ENCODE measurements at regions not wholly inside any gene's neighbourhood (a gene's known extent, or its start where the extent isn't known, plus 50 kb on each side); places are given as distances from the start of the nearest gene placed in this dataset.

- TF ChIP-seq, protein P1, sequence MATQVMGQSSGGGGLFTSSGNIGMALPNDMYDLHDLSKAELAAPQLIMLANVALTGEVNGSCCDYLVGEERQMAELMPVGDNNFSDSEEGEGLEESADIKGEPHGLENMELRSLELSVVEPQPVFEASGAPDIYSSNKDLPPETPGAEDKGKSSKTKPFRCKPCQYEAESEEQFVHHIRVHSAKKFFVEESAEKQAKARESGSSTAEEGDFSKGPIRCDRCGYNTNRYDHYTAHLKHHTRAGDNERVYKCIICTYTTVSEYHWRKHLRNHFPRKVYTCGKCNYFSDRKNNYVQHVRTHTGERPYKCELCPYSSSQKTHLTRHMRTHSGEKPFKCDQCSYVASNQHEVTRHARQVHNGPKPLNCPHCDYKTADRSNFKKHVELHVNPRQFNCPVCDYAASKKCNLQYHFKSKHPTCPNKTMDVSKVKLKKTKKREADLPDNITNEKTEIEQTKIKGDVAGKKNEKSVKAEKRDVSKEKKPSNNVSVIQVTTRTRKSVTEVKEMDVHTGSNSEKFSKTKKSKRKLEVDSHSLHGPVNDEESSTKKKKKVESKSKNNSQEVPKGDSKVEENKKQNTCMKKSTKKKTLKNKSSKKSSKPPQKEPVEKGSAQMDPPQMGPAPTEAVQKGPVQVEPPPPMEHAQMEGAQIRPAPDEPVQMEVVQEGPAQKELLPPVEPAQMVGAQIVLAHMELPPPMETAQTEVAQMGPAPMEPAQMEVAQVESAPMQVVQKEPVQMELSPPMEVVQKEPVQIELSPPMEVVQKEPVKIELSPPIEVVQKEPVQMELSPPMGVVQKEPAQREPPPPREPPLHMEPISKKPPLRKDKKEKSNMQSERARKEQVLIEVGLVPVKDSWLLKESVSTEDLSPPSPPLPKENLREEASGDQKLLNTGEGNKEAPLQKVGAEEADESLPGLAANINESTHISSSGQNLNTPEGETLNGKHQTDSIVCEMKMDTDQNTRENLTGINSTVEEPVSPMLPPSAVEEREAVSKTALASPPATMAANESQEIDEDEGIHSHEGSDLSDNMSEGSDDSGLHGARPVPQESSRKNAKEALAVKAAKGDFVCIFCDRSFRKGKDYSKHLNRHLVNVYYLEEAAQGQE (IDR thresholded peaks at IDR 0.05), result no peak
- TF ChIP-seq TAF1 (conservative IDR thresholded peaks at IDR 0.05) (no peak), FOXA2 (IDR thresholded peaks at IDR 0.05) (no peak), CTCF (IDR thresholded peaks at IDR 0.05; ENCODE audit: low read depth, low read length, missing input control) (no peak)
- no peaks in the 10 kb centered on the region for H3K27me3 ChIP-seq (ENCODE audit: control insufficient read depth in 4 of 4, insufficient read depth in 4 of 4, low read length in 3 of 4)
- H3K36me3 ChIP-seq (ENCODE audit: control insufficient read depth in 4 of 4, insufficient read depth in 3 of 4, low read depth in 1 of 4, low read length in 3 of 4), result peaks cover 0 to 2% (median 0%) of the 10 kb centered on the region in 4 donors
- no peak for DNase-seq (ENCODE audit: low spot score)
- 91% methylated on average over 4 of the region's 4 CpGs for WGBS
- no peak overlapping the region for H3K27ac ChIP-seq (ENCODE audit: low read depth in 1 of 2, low read length in 2 of 2)
- H3K4me3 ChIP-seq (ENCODE audit: low read depth in 1 of 3, low read length in 3 of 3), result no peak overlapping the region
- no peaks in the 10 kb centered on the region for H3K9me3 ChIP-seq (ENCODE audit: control insufficient read depth in 4 of 4, low read length in 3 of 4)
- H3K4me1 ChIP-seq (ENCODE audit: control insufficient read depth in 4 of 4, insufficient read depth in 4 of 4, low read length in 3 of 4), result peaks cover 0 to 17% (median 13%) of the 10 kb centered on the region in 4 donors
- H3K9ac ChIP-seq (ENCODE audit: low read depth in 1 of 2, low read length in 2 of 2), result no peak overlapping the region
These were observed 73.4 kb upstream of the COX10 start for GRCh38 chr17:13995856-13996271.

DNA sequence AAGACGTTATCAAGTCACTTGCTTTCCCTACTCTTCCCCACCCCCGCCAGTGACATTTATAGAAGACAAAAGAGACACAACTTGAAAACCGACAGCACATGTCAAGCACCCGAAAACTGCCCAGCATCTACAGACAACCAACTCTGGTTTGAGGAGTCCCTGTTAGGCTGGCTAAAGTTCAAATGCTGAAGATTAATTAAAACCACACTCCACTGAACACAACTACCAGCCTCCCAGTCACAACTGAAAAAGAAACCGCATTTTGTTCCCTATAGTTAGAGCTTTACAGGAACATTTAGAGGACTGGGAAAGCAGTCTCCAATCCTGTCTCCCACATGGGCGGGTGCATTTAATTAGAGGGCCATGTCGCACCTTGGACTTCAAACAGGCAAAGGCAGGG is 73.0 kb upstream of the COX10 start:
- DNase-seq (ENCODE audit: low spot score), result no peak
- no peak for TF ChIP-seq EGR1 (IDR thresholded peaks at IDR 0.05; ENCODE audit: low read depth in 2 of 2)
- no peak for TF ChIP-seq GABPA (IDR thresholded peaks at IDR 0.05 in 1 of 2, conservative IDR thresholded peaks at IDR 0.05 in 1 of 2)
- Histone ChIP-seq H3K9me3 (ENCODE audit: control insufficient read depth in 4 of 4, low read length in 3 of 4) (no peaks in the 10 kb centered on the region), H3K36me3 (ENCODE audit: control insufficient read depth in 4 of 4, insufficient read depth in 3 of 4, low read depth in 1 of 4, low read length in 3 of 4) (peaks cover 0 to 2% (median 0%) of the 10 kb centered on the region in 4 donors), H3K27me3 (ENCODE audit: control insufficient read depth in 4 of 4, insufficient read depth in 4 of 4, low read length in 3 of 4) (no peaks in the 10 kb centered on the region), H3K4me1 (ENCODE audit: control insufficient read depth in 4 of 4, insufficient read depth in 4 of 4, low read length in 3 of 4) (peaks cover 0 to 17% (median 13%) of the 10 kb centered on the region in 4 donors), H3K9ac (ENCODE audit: low read depth in 1 of 2, low read length in 2 of 2) (no peak overlapping the region), H3K4me3 (ENCODE audit: low read depth in 1 of 3, low read length in 3 of 3) (no peak overlapping the region), H3K27ac (ENCODE audit: low read depth in 1 of 2, low read length in 2 of 2) (no peak overlapping the region)
- 92% methylated on average over 7 of the region's 7 CpGs for WGBS

- 73% methylated on average over 3 of the region's 3 CpGs for WGBS
- no peak for DNase-seq (ENCODE audit: low spot score)
- Histone ChIP-seq H3K27ac (ENCODE audit: low read depth in 1 of 2, low read length in 2 of 2) (no peak overlapping the region), H3K36me3 (ENCODE audit: control insufficient read depth in 4 of 4, insufficient read depth in 3 of 4, low read depth in 1 of 4, low read length in 3 of 4) (peaks cover 0 to 2% (median 0%) of the 10 kb centered on the region in 4 donors), H3K9me3 (ENCODE audit: control insufficient read depth in 4 of 4, low read length in 3 of 4) (no peaks in the 10 kb centered on the region), H3K27me3 (ENCODE audit: control insufficient read depth in 4 of 4, insufficient read depth in 4 of 4, low read length in 3 of 4) (no peaks in the 10 kb centered on the region), H3K4me1 (ENCODE audit: control insufficient read depth in 4 of 4, insufficient read depth in 4 of 4, low read length in 3 of 4) (peaks cover 0 to 16% (median 13%) of the 10 kb centered on the region in 4 donors), H3K4me3 (ENCODE audit: low read depth in 1 of 3, low read length in 3 of 3) (no peak overlapping the region), H3K9ac (ENCODE audit: low read depth in 1 of 2, low read length in 2 of 2) (no peak overlapping the region)
- TF ChIP-seq EGR1 (IDR thresholded peaks at IDR 0.05; ENCODE audit: low read depth in 2 of 2) (no peak), NR2F2 (IDR thresholded peaks at IDR 0.05) (no peak), RAD21 (IDR thresholded peaks at IDR 0.05) (no peak), CTCF (IDR thresholded peaks at IDR 0.05; ENCODE audit: low read depth, low read length, missing input control) (no peak), ZBTB33 (IDR thresholded peaks at IDR 0.05) (no peak), SP1 (IDR thresholded peaks at IDR 0.05) (no peak), FOXA1 (IDR thresholded peaks at IDR 0.05) (no peak), FOXA2 (IDR thresholded peaks at IDR 0.05) (no peak), YY1 (IDR thresholded peaks at IDR 0.05) (no peak), JUND (IDR thresholded peaks at IDR 0.05) (no peak)
- TF ChIP-seq, protein P1 (IDR thresholded peaks at IDR 0.05), result no peak
These were observed 72.6 kb upstream of the COX10 start for GRCh38 chr17:13996748-13997147.
